ENCODE measurements at regions not wholly inside any gene's neighbourhood (a gene's known extent, or its start where the extent isn't known, plus 50 kb on each side); places are given as distances from the start of the nearest gene placed in this dataset.
"Not testable (repeated sequence)": the region's sequence is repeated elsewhere in the genome, so short reads cannot be mapped to it uniquely, and the experiment has no call there.

- Histone ChIP-seq H3K9me3 (ENCODE audit: control insufficient read depth in 4 of 4, insufficient read depth in 3 of 4, low read length in 3 of 4) (peaks cover 0 to 5% (median 0%) of the 10 kb centered on the region in 4 donors), H3K9ac (ENCODE audit: insufficient read depth in 1 of 2, low read length in 2 of 2) (no peak overlapping the region), H3K4me1 (ENCODE audit: control insufficient read depth in 5 of 5, insufficient read depth in 5 of 5, low read length in 5 of 5) (peaks cover 0 to 4% (median 0%) of the 10 kb centered on the region in 5 donors), H3K27me3 (ENCODE audit: control insufficient read depth in 3 of 3, insufficient read depth in 3 of 3, low read length in 2 of 3) (peaks cover 0 to 8% (median 0%) of the 10 kb centered on the region in 3 donors), H3K36me3 (ENCODE audit: control insufficient read depth in 4 of 4, insufficient read depth in 4 of 4, low read length in 4 of 4) (no peaks in the 10 kb centered on the region), H3K27ac (ENCODE audit: low read depth in 1 of 2, low read length in 1 of 2) (no peak overlapping the region), H3K4me3 (no peak overlapping the region)
- no peak for DNase-seq
- TF ChIP-seq, protein P1, sequence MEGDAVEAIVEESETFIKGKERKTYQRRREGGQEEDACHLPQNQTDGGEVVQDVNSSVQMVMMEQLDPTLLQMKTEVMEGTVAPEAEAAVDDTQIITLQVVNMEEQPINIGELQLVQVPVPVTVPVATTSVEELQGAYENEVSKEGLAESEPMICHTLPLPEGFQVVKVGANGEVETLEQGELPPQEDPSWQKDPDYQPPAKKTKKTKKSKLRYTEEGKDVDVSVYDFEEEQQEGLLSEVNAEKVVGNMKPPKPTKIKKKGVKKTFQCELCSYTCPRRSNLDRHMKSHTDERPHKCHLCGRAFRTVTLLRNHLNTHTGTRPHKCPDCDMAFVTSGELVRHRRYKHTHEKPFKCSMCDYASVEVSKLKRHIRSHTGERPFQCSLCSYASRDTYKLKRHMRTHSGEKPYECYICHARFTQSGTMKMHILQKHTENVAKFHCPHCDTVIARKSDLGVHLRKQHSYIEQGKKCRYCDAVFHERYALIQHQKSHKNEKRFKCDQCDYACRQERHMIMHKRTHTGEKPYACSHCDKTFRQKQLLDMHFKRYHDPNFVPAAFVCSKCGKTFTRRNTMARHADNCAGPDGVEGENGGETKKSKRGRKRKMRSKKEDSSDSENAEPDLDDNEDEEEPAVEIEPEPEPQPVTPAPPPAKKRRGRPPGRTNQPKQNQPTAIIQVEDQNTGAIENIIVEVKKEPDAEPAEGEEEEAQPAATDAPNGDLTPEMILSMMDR (IDR thresholded peaks at IDR 0.05; ENCODE audit: control extremely low read depth, extremely low read depth): no peak
- ATAC-seq (ENCODE audit: insufficient read depth, low FRiP score): no peak
- WGBS, 2 donors: 82 to 89% methylated on average over 14 of the region's 14 CpGs
Observed at GRCh38 chr4:3611778-3612177, 79.6 kb upstream of the LRPAP1 start.

DNA sequence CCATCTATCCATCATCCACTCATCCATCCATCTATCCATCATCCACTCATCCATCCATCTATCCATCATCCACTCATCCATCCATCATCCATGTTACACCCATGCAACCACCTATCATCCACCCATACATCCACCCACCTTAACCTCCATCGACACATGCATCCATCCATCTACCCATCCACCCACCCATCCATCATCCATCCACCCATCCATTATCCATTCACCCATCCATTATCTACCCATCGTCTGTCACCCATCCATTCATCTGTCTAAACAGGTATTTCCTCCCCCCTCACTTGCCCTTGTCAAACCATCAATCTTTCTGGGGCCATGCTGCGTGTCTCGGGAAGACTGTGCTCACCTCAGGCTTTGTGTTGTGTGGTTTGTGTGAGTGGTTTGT is 78.6 kb upstream of the LRPAP1 start:
- not testable (repeated sequence) for DNase-seq; ATAC-seq (ENCODE audit: insufficient read depth, low FRiP score); H3K36me3 ChIP-seq (ENCODE audit: control insufficient read depth in 4 of 4, insufficient read depth in 4 of 4, low read length in 4 of 4); H3K4me3 ChIP-seq; H3K27ac ChIP-seq (ENCODE audit: low read depth in 1 of 2, low read length in 1 of 2); H3K9ac ChIP-seq (ENCODE audit: insufficient read depth in 1 of 2, low read length in 2 of 2); H3K27me3 ChIP-seq (ENCODE audit: control insufficient read depth in 3 of 3, insufficient read depth in 3 of 3, low read length in 2 of 3); H3K4me1 ChIP-seq (ENCODE audit: control insufficient read depth in 5 of 5, insufficient read depth in 5 of 5, low read length in 5 of 5); H3K9me3 ChIP-seq (ENCODE audit: control insufficient read depth in 4 of 4, insufficient read depth in 3 of 4, low read length in 3 of 4)
- WGBS, 2 donors: 82 to 90% methylated on average over 4 of the region's 4 CpGs

DNA sequence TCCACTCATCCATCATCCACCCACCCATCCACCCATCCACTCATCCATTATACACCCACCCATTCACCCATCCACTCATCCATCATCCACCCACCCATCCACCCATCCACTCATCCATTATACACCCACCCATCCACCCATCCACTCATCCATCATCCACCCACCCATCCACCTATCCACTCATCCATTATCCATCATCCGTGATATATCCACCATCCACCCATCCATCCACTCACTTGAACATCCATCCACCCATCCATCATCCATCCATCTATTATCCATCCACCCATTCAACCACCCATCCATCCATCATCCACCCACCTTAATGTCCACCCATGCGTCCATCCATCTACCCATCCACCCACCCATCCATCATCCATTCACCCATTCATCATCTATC is 77.7 kb upstream of the LRPAP1 start:
- H3K27me3 ChIP-seq (ENCODE audit: control insufficient read depth in 3 of 3, insufficient read depth in 3 of 3, low read length in 2 of 3); H3K27ac ChIP-seq (ENCODE audit: low read depth in 1 of 2, low read length in 1 of 2); H3K9ac ChIP-seq (ENCODE audit: insufficient read depth in 1 of 2, low read length in 2 of 2); ATAC-seq (ENCODE audit: insufficient read depth, low FRiP score); H3K9me3 ChIP-seq (ENCODE audit: control insufficient read depth in 4 of 4, insufficient read depth in 3 of 4, low read length in 3 of 4); H3K4me1 ChIP-seq (ENCODE audit: control insufficient read depth in 5 of 5, insufficient read depth in 5 of 5, low read length in 5 of 5); DNase-seq; H3K36me3 ChIP-seq (ENCODE audit: control insufficient read depth in 4 of 4, insufficient read depth in 4 of 4, low read length in 4 of 4); H3K4me3 ChIP-seq: not testable (repeated sequence)
- WGBS, 2 donors: 92 to 94% methylated on average over 2 of the region's 2 CpGs

DNA sequence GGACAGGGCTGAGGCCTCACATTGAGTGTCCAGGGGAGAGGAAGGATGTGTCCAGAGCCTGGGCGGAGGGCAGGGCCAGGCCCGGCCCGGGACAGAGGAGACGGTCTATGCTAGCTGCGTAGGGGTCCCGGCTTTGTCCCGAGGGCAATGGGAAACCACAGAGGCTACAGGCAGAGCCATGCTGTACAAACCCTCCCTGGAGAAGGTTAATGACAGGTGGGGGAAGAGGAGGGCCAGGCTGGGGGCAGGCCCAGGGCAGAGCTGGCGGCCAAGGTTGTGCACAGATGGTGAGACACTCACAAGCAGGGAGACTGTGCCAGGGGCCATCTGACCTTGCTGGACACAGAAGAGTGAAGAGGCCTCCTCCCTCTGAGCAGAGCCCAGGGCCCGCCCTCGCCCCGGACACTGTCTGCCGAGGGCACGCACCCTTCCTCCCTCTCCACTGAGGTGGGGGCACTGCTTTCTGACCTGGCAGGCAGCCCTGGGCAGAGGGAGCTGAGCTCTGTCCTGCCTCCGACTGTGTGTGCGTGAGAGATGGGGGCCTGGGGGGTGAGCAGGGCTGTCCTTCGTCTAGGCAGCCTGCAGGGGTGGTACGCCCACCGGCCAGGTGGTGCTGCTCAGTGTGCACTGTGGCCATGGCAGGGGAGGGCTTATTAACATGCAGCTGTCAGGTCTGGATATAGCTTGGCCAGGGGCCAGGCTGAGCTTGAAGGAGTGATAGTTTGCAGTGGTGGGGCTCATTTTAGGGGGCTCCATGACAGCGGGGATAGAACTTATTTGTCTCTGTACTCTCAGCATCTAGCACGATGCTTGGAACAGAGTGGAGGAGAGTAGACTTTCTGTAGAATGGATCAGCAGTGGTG is 75.7 kb upstream of the LRPAP1 start:
- Histone ChIP-seq H3K9me3 (ENCODE audit: control insufficient read depth in 4 of 4, insufficient read depth in 3 of 4, low read length in 3 of 4) (peaks cover 0 to 2% (median 0%) of the 10 kb centered on the region in 4 donors), H3K27me3 (ENCODE audit: control insufficient read depth in 3 of 3, insufficient read depth in 3 of 3, low read length in 2 of 3) (no peaks in the 10 kb centered on the region), H3K4me1 (ENCODE audit: control insufficient read depth in 5 of 5, insufficient read depth in 5 of 5, low read length in 5 of 5) (peaks cover 0 to 4% (median 0%) of the 10 kb centered on the region in 5 donors), H3K9ac (ENCODE audit: insufficient read depth in 1 of 2, low read length in 2 of 2) (no peak overlapping the region), H3K36me3 (ENCODE audit: control insufficient read depth in 4 of 4, insufficient read depth in 4 of 4, low read length in 4 of 4) (no peaks in the 10 kb centered on the region), H3K4me3 (no peak overlapping the region), H3K27ac (ENCODE audit: low read depth in 1 of 2, low read length in 1 of 2) (no peak overlapping the region)
- TF ChIP-seq, protein P1 (IDR thresholded peaks at IDR 0.05; ENCODE audit: control extremely low read depth, extremely low read depth): no peak
- WGBS, 2 donors: 60 to 73% methylated on average over 20 of the region's 20 CpGs
- ATAC-seq (ENCODE audit: insufficient read depth, low FRiP score) (no peak), DNase-seq (peak in 1 of 3 donors; percentile 43)

DNA sequence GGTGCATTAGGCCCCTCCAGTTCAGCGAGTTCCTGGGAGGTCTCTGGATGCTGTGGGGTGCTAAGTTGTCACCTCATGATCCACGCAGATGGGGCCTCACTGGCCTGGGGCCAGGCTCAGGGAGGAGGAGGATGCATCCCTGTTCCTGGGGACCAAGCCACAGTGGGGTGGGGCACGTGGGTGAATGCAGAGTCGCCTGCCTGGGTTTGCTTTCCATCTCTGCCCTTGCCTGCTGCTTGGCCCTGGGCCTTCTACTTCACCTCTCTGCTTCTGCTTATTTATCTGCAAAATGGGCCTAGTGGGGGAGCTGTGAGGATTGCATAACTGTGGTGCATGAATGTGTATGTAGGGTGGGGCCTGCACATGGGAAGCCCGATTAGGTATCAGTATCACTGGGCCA is 74.6 kb upstream of the LRPAP1 start:
- 61 to 69% methylated on average over 4 to 5 of the region's 5 CpGs for WGBS, 2 donors
- not testable (repeated sequence) for H3K27ac ChIP-seq (ENCODE audit: low read depth in 1 of 2, low read length in 1 of 2); H3K4me3 ChIP-seq; H3K9ac ChIP-seq (ENCODE audit: insufficient read depth in 1 of 2, low read length in 2 of 2); ATAC-seq (ENCODE audit: insufficient read depth, low FRiP score); H3K36me3 ChIP-seq (ENCODE audit: control insufficient read depth in 4 of 4, insufficient read depth in 4 of 4, low read length in 4 of 4); H3K9me3 ChIP-seq (ENCODE audit: control insufficient read depth in 4 of 4, insufficient read depth in 3 of 4, low read length in 3 of 4); DNase-seq; H3K4me1 ChIP-seq (ENCODE audit: control insufficient read depth in 5 of 5, insufficient read depth in 5 of 5, low read length in 5 of 5); H3K27me3 ChIP-seq (ENCODE audit: control insufficient read depth in 3 of 3, insufficient read depth in 3 of 3, low read length in 2 of 3)

DNA sequence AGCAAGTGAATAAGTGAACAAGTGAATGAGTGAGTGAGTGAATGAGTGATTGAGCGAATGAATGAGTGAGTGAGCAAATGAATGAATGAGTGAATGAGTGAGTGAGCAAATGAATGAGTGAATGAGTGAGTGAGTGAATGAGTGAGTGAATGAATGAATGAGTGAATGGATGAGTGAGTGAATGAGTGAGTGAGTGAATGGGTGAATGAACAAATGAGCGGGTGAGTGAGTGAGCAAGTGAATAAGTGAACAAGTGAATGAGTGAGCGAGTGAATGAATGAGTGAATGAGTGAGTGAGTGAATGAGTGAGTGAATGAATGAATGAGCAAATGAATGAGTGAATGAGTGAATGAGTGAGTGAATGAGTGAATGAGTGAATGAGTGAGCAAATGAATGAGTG is 74.0 kb upstream of the LRPAP1 start:
- WGBS, 2 donors: 96 to 98% methylated on average over 3 of the region's 3 CpGs
- not testable (repeated sequence) for H3K4me3 ChIP-seq; DNase-seq; H3K9ac ChIP-seq (ENCODE audit: insufficient read depth in 1 of 2, low read length in 2 of 2); H3K4me1 ChIP-seq (ENCODE audit: control insufficient read depth in 5 of 5, insufficient read depth in 5 of 5, low read length in 5 of 5); H3K27me3 ChIP-seq (ENCODE audit: control insufficient read depth in 3 of 3, insufficient read depth in 3 of 3, low read length in 2 of 3); ATAC-seq (ENCODE audit: insufficient read depth, low FRiP score); H3K27ac ChIP-seq (ENCODE audit: low read depth in 1 of 2, low read length in 1 of 2); H3K36me3 ChIP-seq (ENCODE audit: control insufficient read depth in 4 of 4, insufficient read depth in 4 of 4, low read length in 4 of 4)
- H3K9me3 ChIP-seq (ENCODE audit: control insufficient read depth in 4 of 4, insufficient read depth in 3 of 4, low read length in 3 of 4): peaks cover 0 to 11% (median 0%) of the 10 kb centered on the region in 4 donors
